IMR-90 (cell line): ENCODE measurements at regions not wholly inside any gene's neighbourhood (a gene's known extent, or its start where the extent isn't known, plus 50 kb on each side); places are given as distances from the start of the nearest gene placed in this dataset.

Experiments used
- ATAC-seq: fragments of 200-7000 bp; cut with Tn5 transposase; 2 replicates; pipeline ENCODE4 v1.9.1; 2020; ENCODE audit warnings: low read depth, mild to moderate bottlenecking, moderate library complexity
- BruUV-seq: library from RNA; stranded (reverse); fragments of 400-500 nt; replicated peaks from 2 replicates; lab custom pipeline; 2021; lab: Mats Ljungman, UMichigan
- CTCF ChIA-PET: fragments of 300-600 bp; formaldehyde crosslinking; extraction: SDS; loops from one replicate; lab custom pipeline; 2021; ENCODE audit warnings: antibody characterized with exemption; lab: Yijun Ruan, JAX
- POLR2A ChIA-PET: fragments of 300-600 bp; sonication (Branson Sonifier 250); formaldehyde crosslinking; loops from one replicate; lab custom pipeline; 2022; ENCODE audit warnings: antibody characterized with exemption; ENCODE audit not compliant: unreplicated experiment; lab: Charles Lee
- DNase-seq: peaks from one replicate; pipeline ENCODE4 v3.0.0; 2013
- H2AFZ ChIP-seq: replicated peaks from 2 replicates; pipeline ENCODE3; 2013; ENCODE audit warnings: low read length, mild to moderate bottlenecking; ENCODE audit not compliant: poor library complexity
- H2AK5ac ChIP-seq: 2 replicates; pipeline ENCODE4 v1.6.1; 2013; ENCODE audit warnings: low read depth, low read length, inconsistent platforms
- H2AK9ac ChIP-seq: replicated peaks from 2 replicates; pipeline ENCODE3; 2013; ENCODE audit warnings: mild to moderate bottlenecking, low read depth, low read length, moderate library complexity; ENCODE audit not compliant: poor library complexity
- H2BK120ac ChIP-seq: 2 replicates; pipeline ENCODE4 v1.6.1; 2013; ENCODE audit warnings: low read depth, low read length, inconsistent platforms
- H2BK15ac ChIP-seq: 3 replicates; pipeline ENCODE4 v1.6.1; 2013; ENCODE audit warnings: low read depth, low read length, inconsistent platforms
- H2BK20ac ChIP-seq: 2 replicates; pipeline ENCODE4 v1.6.1; 2013; ENCODE audit warnings: low read depth, mild to moderate bottlenecking, inconsistent platforms, low read length, moderate library complexity
- H2BK5ac ChIP-seq: 2 replicates; pipeline ENCODE4 v1.6.1; 2013; ENCODE audit warnings: mild to moderate bottlenecking, low read depth, low read length, inconsistent platforms; ENCODE audit not compliant: poor library complexity, severe bottlenecking
- H3K14ac ChIP-seq: replicated peaks from 2 replicates; pipeline ENCODE4 v1.6.1; 2013; ENCODE audit warnings: low read depth, low read length, inconsistent platforms
- H3K18ac ChIP-seq: 2 replicates; pipeline ENCODE4 v1.6.1; 2013; ENCODE audit warnings: low read depth, low read length, control low read depth
- H3K23ac ChIP-seq: 2 replicates; pipeline ENCODE4 v1.6.1; 2013; ENCODE audit warnings: low read depth, low read length, inconsistent platforms
- H3K27ac ChIP-seq: 2 replicates; pipeline ENCODE4 v1.5.1; 2013; ENCODE audit warnings: mild to moderate bottlenecking, control low read depth, low read length; ENCODE audit not compliant: insufficient read depth
- H3K27me3 ChIP-seq: 2 replicates; pipeline ENCODE4 v1.6.1; 2013; ENCODE audit warnings: low read length; ENCODE audit not compliant: control insufficient read depth, insufficient read depth
- H3K36me3 ChIP-seq: 2 replicates; pipeline ENCODE4 v1.6.1; 2013; ENCODE audit warnings: low read length, mixed read lengths; ENCODE audit not compliant: control insufficient read depth, insufficient read depth
- H3K4ac ChIP-seq: 2 replicates; pipeline ENCODE4 v1.6.1; 2013; ENCODE audit warnings: low read depth, low read length, inconsistent platforms
- H3K4me1 ChIP-seq: 2 replicates; pipeline ENCODE4 v1.6.1; 2013; ENCODE audit warnings: low read length, mixed read lengths; ENCODE audit not compliant: control insufficient read depth, insufficient read depth
- H3K4me2 ChIP-seq: 2 replicates; pipeline ENCODE4 v1.6.1; 2013; ENCODE audit warnings: low read depth, mild to moderate bottlenecking, control low read depth, low read length, moderate library complexity
- H3K4me3 ChIP-seq: 2 replicates; pipeline ENCODE4 v1.5.1; 2013; ENCODE audit warnings: low read depth, mild to moderate bottlenecking, control low read depth, low read length, moderate library complexity; ENCODE audit not compliant: insufficient read depth
- H3K56ac ChIP-seq: 2 replicates; pipeline ENCODE4 v1.6.1; 2013; ENCODE audit warnings: low read length, inconsistent platforms; ENCODE audit not compliant: insufficient read depth; ENCODE audit errors: extremely low read depth
- H3K79me1 ChIP-seq, 2 experiments: 2 replicates each; pipeline ENCODE4 v1.6.1; 2013; ENCODE audit warnings: low read length in 2 of 2, inconsistent platforms in 1 of 2, low read depth in 1 of 2
- H3K9ac ChIP-seq: 2 replicates; pipeline ENCODE4 v1.6.1; 2013; ENCODE audit warnings: low read depth, low read length, control low read depth
- H3K9me1 ChIP-seq: 2 replicates; pipeline ENCODE4 v1.6.1; 2013; ENCODE audit warnings: low read length, inconsistent platforms; ENCODE audit not compliant: insufficient read depth
- H3K9me3 ChIP-seq: 2 replicates; pipeline ENCODE4 v1.6.1; 2013; ENCODE audit warnings: low read length; ENCODE audit not compliant: control insufficient read depth, insufficient read depth
- H4K20me1 ChIP-seq: 2 replicates; pipeline ENCODE4 v1.6.1; 2013; ENCODE audit warnings: low read length, inconsistent platforms; ENCODE audit not compliant: insufficient read depth
- H4K5ac ChIP-seq: 2 replicates; pipeline ENCODE4 v1.6.1; 2013; ENCODE audit warnings: mild to moderate bottlenecking, low read depth, low read length, control low read depth
- H4K8ac ChIP-seq, 2 experiments: 2 replicates each; pipeline ENCODE4 v1.6.1; 2013; ENCODE audit warnings: low read depth in 2 of 2, low read length in 2 of 2, control low read depth in 1 of 2, inconsistent platforms in 1 of 2
- H4K91ac ChIP-seq: 2 replicates; pipeline ENCODE4 v1.6.1; 2013; ENCODE audit warnings: low read depth, low read length, inconsistent platforms; ENCODE audit not compliant: insufficient read depth
- BHLHE40 ChIP-seq: fragments of 150-350 bp; IDR thresholded peaks from 2 replicates; pipeline ENCODE4 v1.6.1; 2016; ENCODE audit warnings: mild to moderate bottlenecking, low read depth, low read length
- CEBPB ChIP-seq: IDR thresholded peaks from 2 replicates; pipeline ENCODE4 v1.6.1; 2012; ENCODE audit warnings: low read depth, low read length, improper control_type of control experiment
- CHD1 ChIP-seq: IDR thresholded peaks from 2 replicates; pipeline ENCODE4 v1.6.1; 2012; ENCODE audit warnings: low read depth, low read length, improper control_type of control experiment
- CTCF ChIP-seq: conservative IDR thresholded peaks from 2 replicates; pipeline ENCODE4 v1.5.1; 2012; ENCODE audit warnings: mild to moderate bottlenecking, low read depth, low read length, improper control_type of control experiment
- ELK1 ChIP-seq: fragments of 150-350 bp; IDR thresholded peaks from 2 replicates; pipeline ENCODE4 v1.6.1; 2016; ENCODE audit warnings: low read depth, mild to moderate bottlenecking, low read length, moderate library complexity, borderline replicate concordance
- FOS ChIP-seq: fragments of 150-350 bp; IDR thresholded peaks from 2 replicates; pipeline ENCODE4 v1.6.1; 2016; ENCODE audit warnings: low read depth, low read length
- MAFK ChIP-seq: IDR thresholded peaks from 2 replicates; pipeline ENCODE4 v1.6.1; 2012; ENCODE audit warnings: low read depth, low read length, improper control_type of control experiment
- MAZ ChIP-seq: IDR thresholded peaks from 2 replicates; pipeline ENCODE4 v1.6.1; 2012; ENCODE audit warnings: low read depth, mild to moderate bottlenecking, low read length, improper control_type of control experiment, moderate library complexity, borderline replicate concordance
- MXI1 ChIP-seq: IDR thresholded peaks from 2 replicates; pipeline ENCODE4 v1.6.1; 2012; ENCODE audit warnings: low read depth, mild to moderate bottlenecking, low read length, moderate library complexity, borderline replicate concordance
- NFE2L2 ChIP-seq: fragments of 150-350 bp; IDR thresholded peaks from 2 replicates; pipeline ENCODE4 v1.6.1; 2016; ENCODE audit warnings: low read depth, mild to moderate bottlenecking, low read length
- POLR2A ChIP-seq: IDR thresholded peaks from 2 replicates; pipeline ENCODE4 v1.6.1; 2012; ENCODE audit warnings: mild to moderate bottlenecking, low read depth, low read length
- RAD21 ChIP-seq: IDR thresholded peaks from 2 replicates; pipeline ENCODE4 v1.6.1; 2012; ENCODE audit warnings: low read length, improper control_type of control experiment
- RCOR1 ChIP-seq: IDR thresholded peaks from 2 replicates; pipeline ENCODE4 v1.6.1; 2012; ENCODE audit warnings: mild to moderate bottlenecking, low read length, improper control_type of control experiment; ENCODE audit not compliant: insufficient replicate concordance
- RFX5 ChIP-seq: IDR thresholded peaks from 2 replicates; pipeline ENCODE4 v1.8.0; 2012; ENCODE audit warnings: low read depth, mild to moderate bottlenecking, low read length, moderate library complexity
- SMC3 ChIP-seq: fragments of 150-350 bp; IDR thresholded peaks from 2 replicates; pipeline ENCODE4 v1.6.1; 2016; ENCODE audit warnings: low read depth, mild to moderate bottlenecking, antibody characterized with exemption, low read length, moderate library complexity
- USF2 ChIP-seq: fragments of 150-350 bp; IDR thresholded peaks from 2 replicates; pipeline ENCODE4 v1.6.1; 2017; ENCODE audit warnings: mild to moderate bottlenecking, antibody characterized with exemption, low read length, low read depth
- WGBS, 2 experiments: methylation state at CpG; one replicate each; pipeline versions ENCODE4 v1.1.5 to v1.1.7; 2013; ENCODE audit warnings: missing lambda C conversion rate in 2 of 2; ENCODE audit not compliant: insufficient read length in 1 of 2; ENCODE audit errors: extremely low coverage in 2 of 2; 5-methylcytosine and 5-hydroxymethylcytosine counted together
- dilution Hi-C: fragments of 300-500 bp; cut with HindIII; formaldehyde crosslinking; loops from one replicate; pipeline ENCODE4 v1.14.3; 2018; ENCODE audit warnings: low sequenced_read_pairs; ENCODE audit not compliant: unreplicated experiment
- in situ Hi-C: fragments of 300-500 bp; cut with MboI; formaldehyde crosslinking; loops from 3 replicates; pipeline ENCODE4 v1.14.3; 2019; ENCODE audit warnings: low sequenced_read_pairs, inconsistent platforms, mixed read lengths
- intact Hi-C: fragments of 100-400 bp; cut with micrococcal nuclease; formaldehyde crosslinking; loops from 2 replicates; pipeline ENCODE4 v1.10.0; 2022

- H3K23ac ChIP-seq = no peak overlapping the region
- H3K56ac ChIP-seq = no peak overlapping the region
- WGBS, 2 experiments = 20% methylated on average over 2 of the region's 7 CpGs; no CpG with 5 or more reads in 1 of the 2 experiments
- H3K27ac ChIP-seq = no peak overlapping the region
- no peak overlapping the region for H2BK120ac ChIP-seq
- ChIA-PET CTCF (no interaction called here), POLR2A (no interaction called here)
- no peaks in the 10 kb centered on the region for H3K36me3 ChIP-seq
- no peaks in the 10 kb centered on the region for H3K79me1 ChIP-seq
- no peak overlapping the region for H4K8ac ChIP-seq
- H2BK20ac ChIP-seq = no peak overlapping the region
- no peak overlapping the region for H3K18ac ChIP-seq
- BruUV-seq = no TSS peak
- dilution Hi-C loops = no loop called here
- in situ Hi-C loops = no loop called here
- intact Hi-C loops = no loop called here
- H3K4me2 ChIP-seq = no peak overlapping the region
- no peak overlapping the region for H3K4ac ChIP-seq
- peaks cover 11% of the 10 kb centered on the region for H3K9me3 ChIP-seq
- H4K91ac ChIP-seq = no peak overlapping the region
- no peak overlapping the region for H2BK5ac ChIP-seq
- no peak for ATAC-seq
- H2BK15ac ChIP-seq = no peak overlapping the region
- H2AK5ac ChIP-seq = no peak overlapping the region
- no peak overlapping the region for H3K14ac ChIP-seq
- H3K9ac ChIP-seq = no peak overlapping the region
- H2AFZ ChIP-seq = no peak overlapping the region
- no peaks in the 10 kb centered on the region for H3K4me1 ChIP-seq
- no peaks in the 10 kb centered on the region for H4K20me1 ChIP-seq
- TF ChIP-seq POLR2A (no peak), BHLHE40 (no peak), FOS (no peak), NFE2L2 (no peak), SMC3 (no peak), RAD21 (no peak), USF2 (no peak), MXI1 (no peak), RCOR1 (no peak), ELK1 (no peak), MAZ (no peak), RFX5 (no peak), CTCF (no peak), MAFK (no peak), CHD1 (no peak), CEBPB (no peak)
- DNase-seq = no peak
- H3K9me1 ChIP-seq = no peaks in the 10 kb centered on the region
- H3K4me3 ChIP-seq = no peak overlapping the region
- H2AK9ac ChIP-seq = no peak overlapping the region
- no peaks in the 10 kb centered on the region for H3K27me3 ChIP-seq
- no peak overlapping the region for H4K5ac ChIP-seq
These were observed 277.7 kb upstream of the MAP2 start for GRCh38 chr2:209145941-209146681.
